ENCODE measurements at regions not wholly inside any gene's neighbourhood (a gene's known extent, or its start where the extent isn't known, plus 50 kb on each side); places are given as distances from the start of the nearest gene placed in this dataset.

DNA sequence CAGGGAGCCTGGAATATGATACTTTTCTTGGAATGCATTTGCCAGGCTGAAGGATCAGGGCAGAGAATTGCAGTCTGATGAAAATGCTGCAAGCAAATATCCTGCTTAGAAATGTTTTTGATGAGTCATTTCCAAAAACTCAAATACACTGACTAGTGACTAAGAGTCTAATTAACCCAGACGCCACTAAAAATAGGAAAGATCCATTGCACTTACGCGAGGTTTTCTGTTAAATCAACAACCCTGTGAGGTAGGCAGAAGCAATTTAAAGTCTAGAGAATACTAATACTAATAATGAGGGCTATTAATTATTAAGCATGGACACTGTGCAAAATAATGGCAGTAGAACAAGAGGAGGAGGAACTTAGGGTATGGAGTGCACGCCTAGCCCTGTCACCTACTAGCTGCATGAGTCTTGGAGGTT, 130.1 kb upstream of the DOK5 start:
- H3K9me3 ChIP-seq (ENCODE audit: low read length): no peaks in the 10 kb centered on the region
- BruUV-seq (replicated peaks): no TSS peak
- no peak overlapping the region for H3K27ac ChIP-seq (ENCODE audit: low read depth, low read length, poor library complexity, severe bottlenecking)
- H3K79me2 ChIP-seq (ENCODE audit: insufficient read depth, low read depth, low read length): no peaks in the 10 kb centered on the region
- no peaks in the 10 kb centered on the region for H3K36me3 ChIP-seq (ENCODE audit: insufficient read depth, low read length)
- TF ChIP-seq EZH2phosphoT487 (IDR thresholded peaks at IDR 0.05; ENCODE audit: borderline replicate concordance, low read depth, low read length): no peak
- TF ChIP-seq, protein P1, sequence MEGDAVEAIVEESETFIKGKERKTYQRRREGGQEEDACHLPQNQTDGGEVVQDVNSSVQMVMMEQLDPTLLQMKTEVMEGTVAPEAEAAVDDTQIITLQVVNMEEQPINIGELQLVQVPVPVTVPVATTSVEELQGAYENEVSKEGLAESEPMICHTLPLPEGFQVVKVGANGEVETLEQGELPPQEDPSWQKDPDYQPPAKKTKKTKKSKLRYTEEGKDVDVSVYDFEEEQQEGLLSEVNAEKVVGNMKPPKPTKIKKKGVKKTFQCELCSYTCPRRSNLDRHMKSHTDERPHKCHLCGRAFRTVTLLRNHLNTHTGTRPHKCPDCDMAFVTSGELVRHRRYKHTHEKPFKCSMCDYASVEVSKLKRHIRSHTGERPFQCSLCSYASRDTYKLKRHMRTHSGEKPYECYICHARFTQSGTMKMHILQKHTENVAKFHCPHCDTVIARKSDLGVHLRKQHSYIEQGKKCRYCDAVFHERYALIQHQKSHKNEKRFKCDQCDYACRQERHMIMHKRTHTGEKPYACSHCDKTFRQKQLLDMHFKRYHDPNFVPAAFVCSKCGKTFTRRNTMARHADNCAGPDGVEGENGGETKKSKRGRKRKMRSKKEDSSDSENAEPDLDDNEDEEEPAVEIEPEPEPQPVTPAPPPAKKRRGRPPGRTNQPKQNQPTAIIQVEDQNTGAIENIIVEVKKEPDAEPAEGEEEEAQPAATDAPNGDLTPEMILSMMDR (conservative IDR thresholded peaks at IDR 0.05; ENCODE audit: low read length): no peak
- H2AFZ ChIP-seq (ENCODE audit: low read length): no peak overlapping the region
- H3K4me2 ChIP-seq (ENCODE audit: low read length): no peak overlapping the region
- ChIA-PET POLR2A (no interaction called here), CTCF (ENCODE audit: unreplicated experiment) (no interaction called here)
- H3K4me3 ChIP-seq (ENCODE audit: low read depth, low read length, poor library complexity, severe bottlenecking): no peak overlapping the region
- H3K4me1 ChIP-seq (ENCODE audit: insufficient read depth, low read length, poor library complexity, severe bottlenecking): no peaks in the 10 kb centered on the region
- intact Hi-C loops (cut with micrococcal nuclease; ENCODE audit: unreplicated experiment): no loop called here
- H4K20me1 ChIP-seq (ENCODE audit: insufficient read depth, low read length): no peaks in the 10 kb centered on the region
- DNase-seq (ENCODE audit: low spot score): no peak
- H3K9me2 ChIP-seq (ENCODE audit: insufficient read depth, low read length): no peaks in the 10 kb centered on the region

DNA sequence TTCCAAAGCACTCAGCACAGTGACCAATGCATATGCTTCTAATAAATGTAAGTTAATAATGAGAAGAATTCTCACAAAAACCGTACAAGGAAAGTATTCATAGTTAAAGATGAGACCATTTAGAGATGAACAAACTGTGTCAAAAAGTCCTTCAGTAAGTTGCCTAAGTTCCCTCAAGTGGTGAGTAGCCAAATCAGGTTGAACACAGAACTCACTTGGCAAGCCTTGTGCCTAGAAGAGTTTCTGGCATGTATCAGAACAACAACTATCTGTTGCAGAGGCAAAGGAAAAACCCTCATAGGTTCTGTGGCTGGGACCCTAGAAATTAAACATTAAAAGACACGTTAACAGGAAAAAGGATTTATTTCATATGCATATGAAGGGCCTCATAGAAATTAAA, 129.6 kb upstream of the DOK5 start:
- H3K4me2 ChIP-seq (ENCODE audit: low read length): no peak overlapping the region
- POLR2A ChIA-PET: no interaction called here
- H2AFZ ChIP-seq (ENCODE audit: low read length): no peak overlapping the region
- no TSS peak for BruUV-seq (replicated peaks)
- H3K9me3 ChIP-seq (ENCODE audit: low read length): no peaks in the 10 kb centered on the region
- H3K4me3 ChIP-seq (ENCODE audit: low read depth, low read length, poor library complexity, severe bottlenecking): no peak overlapping the region
- H3K27ac ChIP-seq (ENCODE audit: low read depth, low read length, poor library complexity, severe bottlenecking): no peak overlapping the region
- intact Hi-C loops (cut with micrococcal nuclease; ENCODE audit: unreplicated experiment): no loop called here
- TF ChIP-seq EZH2phosphoT487 (IDR thresholded peaks at IDR 0.05; ENCODE audit: borderline replicate concordance, low read depth, low read length): no peak
- TF ChIP-seq, protein P1 (conservative IDR thresholded peaks at IDR 0.05; ENCODE audit: low read length): no peak
- no peaks in the 10 kb centered on the region for H3K36me3 ChIP-seq (ENCODE audit: insufficient read depth, low read length)
- H3K4me1 ChIP-seq (ENCODE audit: insufficient read depth, low read length, poor library complexity, severe bottlenecking): no peaks in the 10 kb centered on the region
- no peaks in the 10 kb centered on the region for H3K79me2 ChIP-seq (ENCODE audit: insufficient read depth, low read depth, low read length)
- H3K9me2 ChIP-seq (ENCODE audit: insufficient read depth, low read length): no peaks in the 10 kb centered on the region
- no peak for DNase-seq (ENCODE audit: low spot score)
- no peaks in the 10 kb centered on the region for H4K20me1 ChIP-seq (ENCODE audit: insufficient read depth, low read length)
- CTCF ChIA-PET (ENCODE audit: unreplicated experiment): no interaction called here

DNA sequence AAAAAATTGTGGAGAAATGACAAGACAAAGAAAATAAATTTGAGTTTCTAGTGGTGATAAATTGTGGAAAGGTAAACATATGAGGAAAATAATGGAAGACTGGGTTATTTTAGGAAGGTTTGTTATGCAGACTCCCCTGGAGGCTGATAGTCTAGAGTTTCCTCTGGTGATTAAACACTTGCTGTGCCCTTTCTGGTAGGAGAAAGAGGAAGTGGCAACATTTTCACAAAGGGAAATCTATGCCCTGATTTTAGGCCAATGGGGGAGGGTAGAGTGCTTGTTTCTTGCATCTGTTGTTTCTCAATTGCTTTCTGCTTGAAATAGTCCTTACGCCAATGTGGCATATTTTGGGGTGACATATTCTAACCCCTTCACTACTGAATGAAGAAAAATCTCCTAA, 129.1 kb upstream of the DOK5 start:
- Histone ChIP-seq H3K27ac (ENCODE audit: low read depth, low read length, poor library complexity, severe bottlenecking) (no peak overlapping the region), H3K36me3 (ENCODE audit: insufficient read depth, low read length) (no peaks in the 10 kb centered on the region), H3K9me2 (ENCODE audit: insufficient read depth, low read length) (no peaks in the 10 kb centered on the region), H2AFZ (ENCODE audit: low read length) (no peak overlapping the region), H3K4me2 (ENCODE audit: low read length) (no peak overlapping the region), H4K20me1 (ENCODE audit: insufficient read depth, low read length) (no peaks in the 10 kb centered on the region), H3K4me3 (ENCODE audit: low read depth, low read length, poor library complexity, severe bottlenecking) (no peak overlapping the region), H3K4me1 (ENCODE audit: insufficient read depth, low read length, poor library complexity, severe bottlenecking) (no peaks in the 10 kb centered on the region), H3K79me2 (ENCODE audit: insufficient read depth, low read depth, low read length) (no peaks in the 10 kb centered on the region), H3K9me3 (ENCODE audit: low read length) (no peaks in the 10 kb centered on the region)
- TF ChIP-seq, protein P1 (conservative IDR thresholded peaks at IDR 0.05; ENCODE audit: low read length): no peak
- no peak for TF ChIP-seq EZH2phosphoT487 (IDR thresholded peaks at IDR 0.05; ENCODE audit: borderline replicate concordance, low read depth, low read length)
- CTCF ChIA-PET (ENCODE audit: unreplicated experiment): no interaction called here
- no peak for DNase-seq (ENCODE audit: low spot score)
- POLR2A ChIA-PET: no interaction called here
- BruUV-seq (replicated peaks): no TSS peak
- intact Hi-C loops (cut with micrococcal nuclease; ENCODE audit: unreplicated experiment): no loop called here

Data from OCI-LY7 (cell line).